Naive B cell (primary cell): ENCODE measurements at regions not wholly inside any gene's neighbourhood (a gene's known extent, or its start where the extent isn't known, plus 50 kb on each side); places are given as distances from the start of the nearest gene placed in this dataset.

Experiments used
- ATAC-seq, 2 donors: fragments of 150-1000 bp; cut with Tn5 transposase; 2 replicates each; pipeline ENCODE4 v1.10.0; 2021; ENCODE audit warnings: low read depth in 2 of 2, mild to moderate bottlenecking in 2 of 2, moderate library complexity in 2 of 2
- DNase-seq: peaks from one replicate; pipeline ENCODE4 v3.0.0; 2022
- H3K27ac Mint-ChIP-seq, 6 donors: one replicate each; pipeline ENCODE4 v1.8.0; 2020 to 2022; ENCODE audit warnings: mild to moderate bottlenecking in 6 of 6, mixed read lengths in 6 of 6, moderate library complexity in 5 of 6, inconsistent platforms in 2 of 6
- H3K27me3 Mint-ChIP-seq, 3 donors: one replicate each; pipeline ENCODE4 v1.8.0; 2021 to 2022; ENCODE audit warnings: mixed read lengths in 3 of 3, mild to moderate bottlenecking in 1 of 3
- H3K36me3 Mint-ChIP-seq, 2 donors: one replicate each; pipeline ENCODE4 v1.8.0; 2020 to 2022; ENCODE audit warnings: mixed read lengths in 2 of 2, inconsistent platforms in 1 of 2, mild to moderate bottlenecking in 1 of 2
- H3K4me1 Mint-ChIP-seq, 3 donors: one replicate each; pipeline ENCODE4 v1.8.0; 2020 to 2022; ENCODE audit warnings: mixed read lengths in 3 of 3, inconsistent platforms in 1 of 3, mild to moderate bottlenecking in 1 of 3, moderate library complexity in 1 of 3
- H3K4me3 Mint-ChIP-seq, 8 donors: one replicate each; pipeline ENCODE4 v1.8.0; 2020 to 2022; ENCODE audit warnings: mild to moderate bottlenecking in 8 of 8, mixed read lengths in 8 of 8, moderate library complexity in 8 of 8, inconsistent platforms in 2 of 8
- H3K9me3 Mint-ChIP-seq, 7 donors: one replicate each; pipeline ENCODE4 v1.8.0; 2020 to 2022; ENCODE audit warnings: mixed read lengths in 7 of 7, mild to moderate bottlenecking in 5 of 7, inconsistent platforms in 2 of 7, moderate library complexity in 1 of 7

DNA sequence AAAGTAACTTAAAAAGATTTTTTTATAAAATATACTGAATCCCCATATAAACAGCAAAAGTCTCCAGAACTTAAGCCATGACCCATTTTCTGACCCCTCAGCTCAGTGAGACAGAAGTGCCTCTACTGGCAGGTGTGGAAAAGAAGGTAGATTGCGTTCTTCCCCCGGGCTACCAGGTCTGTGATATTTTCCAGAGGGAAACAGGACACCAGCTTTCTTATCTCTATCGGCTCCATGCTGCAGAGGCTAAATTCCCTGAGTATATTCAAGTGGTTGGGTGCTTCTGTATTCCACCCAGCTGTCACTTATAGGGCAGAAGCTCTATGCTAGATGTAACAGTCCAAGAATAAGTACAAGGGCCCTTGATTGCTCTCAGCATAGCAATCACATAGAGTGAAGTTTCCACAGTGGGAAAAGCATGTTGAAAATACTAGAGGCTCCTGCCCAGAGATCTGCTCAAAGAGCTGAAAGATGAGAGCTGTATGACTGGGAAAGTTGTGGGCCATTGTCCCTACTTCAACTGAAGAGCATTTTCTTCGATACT, 687.3 kb downstream of the CDH11 start:
- no peak overlapping the region for H3K27ac Mint-ChIP-seq
- ATAC-seq: no peak

DNA sequence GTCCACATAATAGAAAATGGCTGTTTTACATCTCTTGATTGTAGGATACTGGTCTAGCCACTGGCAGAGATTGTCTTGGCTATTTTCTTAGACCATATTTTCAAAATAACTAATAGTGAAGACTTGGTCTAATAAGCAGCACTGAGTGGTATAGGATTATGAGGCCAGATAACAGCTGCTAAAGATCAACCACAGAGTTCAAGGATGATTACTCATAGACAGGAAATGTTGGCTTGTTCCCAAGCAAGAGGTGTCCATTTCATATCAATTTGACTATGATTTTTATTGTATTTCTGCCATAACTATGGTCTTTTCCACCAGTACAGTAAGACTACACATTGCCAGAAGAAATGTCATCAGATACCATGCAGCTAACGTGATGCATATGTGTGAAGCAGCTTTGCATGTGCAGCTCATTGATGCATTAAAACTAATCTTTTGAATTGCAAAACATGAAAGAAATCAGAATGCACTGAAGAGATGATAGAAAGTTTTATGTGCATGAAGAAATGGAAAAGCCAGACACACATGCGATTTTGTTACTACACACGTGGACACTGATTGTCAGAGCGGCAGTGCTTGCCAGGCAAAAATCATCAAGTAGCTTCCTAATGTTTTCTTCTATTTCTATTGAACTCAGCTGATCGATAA, 693.3 kb downstream of the CDH11 start:
- Mint-ChIP-seq H3K4me3 (no peak overlapping the region), H3K27me3 (no peaks in the 10 kb centered on the region), H3K36me3 (no peaks in the 10 kb centered on the region), H3K27ac (no peak overlapping the region), H3K4me1 (no peaks in the 10 kb centered on the region), H3K9me3 (peaks cover 8 to 24% (median 10%) of the 10 kb centered on the region in 7 donors)
- DNase-seq (no peak), ATAC-seq (no peak)

More for the DNA sequence above, 687.3 kb downstream of the CDH11 start:
- H3K4me3 Mint-ChIP-seq: no peak overlapping the region
- no peaks in the 10 kb centered on the region for H3K4me1 Mint-ChIP-seq
- H3K9me3 Mint-ChIP-seq: peaks cover 4 to 26% (median 11%) of the 10 kb centered on the region in 7 donors
- no peaks in the 10 kb centered on the region for H3K36me3 Mint-ChIP-seq
- H3K27me3 Mint-ChIP-seq: no peaks in the 10 kb centered on the region
- no peak for DNase-seq

DNA sequence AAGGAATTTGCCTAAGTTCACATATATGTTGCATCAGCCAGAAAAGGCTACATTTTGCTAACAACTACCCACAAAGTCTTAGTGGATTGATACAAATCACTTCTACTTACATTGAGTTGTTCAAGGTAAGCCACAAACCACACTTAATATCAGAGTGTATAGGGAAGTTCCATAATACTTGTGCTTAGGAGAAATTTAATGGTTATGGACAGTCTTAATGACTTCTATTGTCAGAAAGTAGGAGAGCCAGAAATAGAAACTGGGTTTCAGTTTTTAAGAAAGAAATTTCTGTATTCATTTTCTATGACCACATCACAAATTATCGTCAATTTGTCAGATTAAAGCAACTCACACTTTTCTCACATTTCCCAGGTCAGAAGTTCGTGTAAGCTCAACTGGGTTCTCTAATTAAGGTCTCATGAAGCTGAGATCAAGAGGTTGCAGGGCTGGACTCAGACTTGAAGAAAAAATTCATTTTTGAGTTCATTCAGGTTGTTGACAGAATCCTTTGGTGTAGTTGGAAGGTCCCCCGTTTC, 695.7 kb downstream of the CDH11 start:
- Mint-ChIP-seq H3K9me3 (peaks cover 2 to 21% (median 7%) of the 10 kb centered on the region in 7 donors), H3K27me3 (no peaks in the 10 kb centered on the region), H3K4me1 (no peaks in the 10 kb centered on the region), H3K4me3 (no peak overlapping the region), H3K36me3 (no peaks in the 10 kb centered on the region), H3K27ac (no peak overlapping the region)
- DNase-seq: no peak
- no peak for ATAC-seq

DNA sequence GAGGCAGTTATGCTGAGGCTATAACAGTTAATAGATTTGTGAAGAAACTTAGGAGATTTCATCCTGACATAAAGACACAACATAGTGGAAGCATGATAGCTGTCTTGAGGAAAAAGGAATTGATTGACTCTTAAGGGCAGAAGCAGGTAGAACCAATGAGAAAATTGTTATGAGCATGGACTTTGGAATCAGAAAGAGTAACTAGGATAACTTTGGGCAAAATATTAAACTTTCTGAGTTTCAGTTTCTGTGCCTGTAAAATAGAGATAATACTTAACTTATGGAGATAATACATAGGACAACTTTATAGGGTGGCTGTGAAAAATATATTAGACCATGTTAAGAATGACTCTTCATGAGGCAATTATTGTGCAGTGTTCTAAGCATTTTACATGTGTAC, 696.5 kb downstream of the CDH11 start:
- peaks cover 0 to 23% (median 4%) of the 10 kb centered on the region in 7 donors for H3K9me3 Mint-ChIP-seq
- H3K4me3 Mint-ChIP-seq: no peak overlapping the region
- no peak for ATAC-seq

DNA sequence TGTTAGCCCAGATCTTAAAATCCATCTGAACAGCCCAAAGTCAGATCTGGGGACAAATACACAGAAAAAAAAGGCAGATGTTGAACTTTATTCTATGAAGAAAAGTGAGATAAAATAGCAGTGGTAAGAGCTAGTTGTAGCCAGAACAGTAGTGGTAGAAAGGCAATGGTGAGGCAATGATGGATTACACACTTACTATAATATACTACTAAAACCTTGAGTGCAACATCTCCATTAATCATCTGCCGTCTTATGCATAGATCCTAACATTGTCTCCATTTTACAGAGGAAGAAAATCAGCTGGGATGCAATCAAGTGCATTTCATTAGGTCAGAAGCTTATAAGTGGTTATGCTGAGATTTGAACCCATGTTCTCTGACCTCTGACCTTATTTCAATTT, 699.6 kb downstream of the CDH11 start:
- DNase-seq (no peak), ATAC-seq (no peak)
- no peaks in the 10 kb centered on the region for H3K27me3 Mint-ChIP-seq
- no peak overlapping the region for H3K27ac Mint-ChIP-seq
- no peaks in the 10 kb centered on the region for H3K36me3 Mint-ChIP-seq
- H3K9me3 Mint-ChIP-seq: peaks cover 0 to 23% (median 7%) of the 10 kb centered on the region in 7 donors
- no peak overlapping the region for H3K4me3 Mint-ChIP-seq
- H3K4me1 Mint-ChIP-seq: no peaks in the 10 kb centered on the region

More for the DNA sequence above, 696.5 kb downstream of the CDH11 start:
- Mint-ChIP-seq H3K27ac (no peak overlapping the region), H3K27me3 (no peaks in the 10 kb centered on the region), H3K4me1 (no peaks in the 10 kb centered on the region), H3K36me3 (no peaks in the 10 kb centered on the region)
- no peak for DNase-seq

DNA sequence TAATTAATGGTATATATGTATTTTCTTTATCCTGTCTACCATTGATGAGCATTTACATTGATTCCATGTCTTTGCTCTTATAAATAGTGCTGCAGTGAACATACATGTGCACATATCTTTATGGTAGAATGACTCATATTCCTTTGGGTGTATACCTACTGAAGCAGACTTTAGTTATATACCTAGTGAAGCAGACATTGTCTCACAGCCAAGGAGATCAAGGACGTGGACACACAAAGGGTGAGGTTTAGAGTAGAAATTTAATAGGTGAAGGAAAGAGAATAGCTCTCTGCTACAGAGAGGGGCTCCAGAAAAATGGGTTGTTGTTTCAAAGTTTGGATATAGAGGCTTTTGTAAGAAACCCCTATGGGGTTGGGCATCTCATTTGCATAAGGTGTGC, 700.3 kb downstream of the CDH11 start:
- Mint-ChIP-seq H3K36me3 (no peaks in the 10 kb centered on the region), H3K27ac (no peak overlapping the region), H3K4me1 (no peaks in the 10 kb centered on the region), H3K27me3 (no peaks in the 10 kb centered on the region), H3K9me3 (peaks cover 0 to 23% (median 7%) of the 10 kb centered on the region in 7 donors), H3K4me3 (no peak overlapping the region)
- no peak for DNase-seq
- no peak for ATAC-seq

DNA sequence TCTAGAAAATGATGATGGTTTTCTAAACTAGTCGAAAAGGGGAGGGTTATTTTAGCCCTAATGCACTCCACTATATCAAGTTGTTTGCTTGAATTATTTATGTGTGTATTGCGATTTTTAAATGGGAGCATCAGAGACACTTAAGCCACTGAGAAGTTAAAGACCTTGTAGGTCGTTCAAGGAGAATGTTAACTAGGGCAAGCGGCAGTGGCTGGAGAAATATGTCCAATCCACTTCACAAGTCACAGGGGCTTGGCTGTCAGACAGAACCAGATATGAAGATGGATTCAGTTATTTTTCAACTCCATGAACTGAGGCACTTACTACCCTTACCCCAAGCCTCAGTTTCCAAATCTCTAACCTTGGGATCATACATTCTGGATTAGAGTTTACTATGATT, 702.0 kb downstream of the CDH11 start:
- Mint-ChIP-seq H3K27ac (no peak overlapping the region), H3K27me3 (no peaks in the 10 kb centered on the region), H3K9me3 (peaks cover 0 to 23% (median 7%) of the 10 kb centered on the region in 7 donors), H3K4me1 (no peaks in the 10 kb centered on the region), H3K4me3 (no peak overlapping the region), H3K36me3 (no peaks in the 10 kb centered on the region)
- no peak for ATAC-seq
- DNase-seq: no peak

DNA sequence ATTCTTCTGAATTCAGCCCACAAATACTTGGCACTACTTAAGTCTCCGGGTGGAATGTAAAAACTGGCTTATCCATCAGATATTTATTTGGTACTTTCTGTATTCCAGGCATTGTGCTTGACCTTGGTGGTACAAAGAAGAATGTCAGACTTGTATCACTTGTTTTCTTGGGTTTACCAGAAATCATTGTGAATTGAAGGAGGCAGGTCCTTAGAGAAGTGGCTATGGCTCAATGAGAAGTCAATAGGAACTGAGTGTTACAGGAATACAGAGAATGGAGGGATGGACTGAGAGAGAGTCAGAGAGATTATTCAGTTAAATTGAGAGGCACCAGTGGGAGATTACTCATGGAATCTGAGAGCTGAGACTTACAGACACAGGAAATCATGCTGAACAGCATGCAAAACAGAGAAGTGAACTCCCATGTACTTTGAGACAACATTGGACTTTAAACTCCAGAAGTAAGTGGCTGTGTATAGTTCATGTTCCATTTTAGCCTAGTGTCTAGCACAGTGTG, 704.1 kb downstream of the CDH11 start:
- Mint-ChIP-seq H3K4me1 (no peaks in the 10 kb centered on the region), H3K27ac (no peak overlapping the region), H3K27me3 (no peaks in the 10 kb centered on the region), H3K9me3 (peaks cover 0 to 15% (median 5%) of the 10 kb centered on the region in 7 donors), H3K36me3 (no peaks in the 10 kb centered on the region), H3K4me3 (no peak overlapping the region)
- DNase-seq (no peak), ATAC-seq (no peak)

DNA sequence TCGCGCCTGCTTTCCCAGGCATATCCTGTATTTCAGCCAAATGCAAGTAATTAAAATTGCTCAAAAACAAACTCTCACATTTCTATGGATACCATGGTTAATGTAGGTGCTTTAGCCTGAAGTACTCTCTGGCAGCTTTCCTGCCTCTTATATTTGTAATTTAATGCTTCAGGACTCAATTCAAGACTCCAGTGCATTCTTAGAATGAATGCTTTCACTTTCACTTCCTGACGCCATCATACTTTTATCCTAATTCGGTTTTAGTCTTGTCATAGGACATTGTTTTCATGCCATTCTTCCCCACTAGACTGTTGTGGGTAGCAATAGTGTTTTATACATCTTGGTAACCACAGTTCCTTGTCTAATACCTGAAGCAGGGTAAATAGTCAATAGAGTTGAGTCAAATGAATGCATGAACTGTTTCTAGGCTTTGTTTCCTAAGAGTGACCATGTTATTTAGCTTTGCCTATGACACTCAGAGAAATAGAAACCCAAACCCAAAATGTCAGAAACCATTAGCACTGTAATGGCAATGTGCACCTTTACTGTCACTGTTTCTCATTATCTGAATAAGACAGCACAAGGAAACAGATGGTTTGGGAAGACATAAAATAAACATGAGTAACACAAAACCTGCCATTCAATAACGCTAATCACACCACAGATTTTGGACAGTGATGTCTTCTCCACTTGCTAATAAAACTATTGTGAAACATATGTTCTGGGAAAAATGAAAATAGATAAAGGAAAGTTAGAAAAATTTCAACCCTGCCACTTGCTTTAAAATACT, 705.5 kb downstream of the CDH11 start:
- no peak overlapping the region for H3K4me3 Mint-ChIP-seq
- no peaks in the 10 kb centered on the region for H3K4me1 Mint-ChIP-seq
- ATAC-seq (no peak), DNase-seq (no peak)
- H3K27ac Mint-ChIP-seq: no peak overlapping the region
- H3K36me3 Mint-ChIP-seq: no peaks in the 10 kb centered on the region
- no peaks in the 10 kb centered on the region for H3K27me3 Mint-ChIP-seq
- peaks cover 0 to 15% (median 8%) of the 10 kb centered on the region in 7 donors for H3K9me3 Mint-ChIP-seq

DNA sequence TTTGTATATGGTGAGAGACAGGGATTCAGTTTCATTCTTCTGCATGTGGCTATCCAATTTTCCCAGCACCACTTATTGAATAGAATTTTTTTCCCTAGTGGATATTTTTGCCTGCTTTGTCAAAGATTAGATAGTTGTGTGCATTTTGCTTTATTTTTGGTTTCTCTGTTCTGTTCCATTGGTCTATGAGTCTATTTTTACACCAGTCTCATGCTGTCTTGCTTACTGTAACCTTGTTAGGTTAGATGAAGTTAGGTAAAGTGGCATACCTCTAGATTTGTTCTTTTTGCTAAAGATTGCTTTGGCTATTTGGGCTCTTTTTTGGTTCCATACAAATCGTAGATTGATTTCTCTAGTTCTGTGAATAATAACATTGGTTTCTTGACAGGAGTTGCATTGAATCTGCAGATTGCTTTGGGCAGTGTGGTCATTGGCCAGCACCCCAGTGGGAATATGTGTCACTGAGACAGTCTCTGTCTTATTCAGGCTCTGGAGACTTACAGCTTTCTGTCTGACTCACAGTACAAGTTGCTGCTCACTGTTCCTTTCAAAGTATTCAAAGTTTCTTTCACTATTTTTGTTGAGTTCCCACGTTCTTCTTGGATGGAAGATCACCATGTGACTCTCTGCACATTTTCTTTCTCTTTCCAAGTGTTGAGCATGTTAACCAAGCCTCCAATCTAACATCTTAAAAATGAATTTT, 709.1 kb downstream of the CDH11 start:
- no peaks in the 10 kb centered on the region for H3K36me3 Mint-ChIP-seq

DNA sequence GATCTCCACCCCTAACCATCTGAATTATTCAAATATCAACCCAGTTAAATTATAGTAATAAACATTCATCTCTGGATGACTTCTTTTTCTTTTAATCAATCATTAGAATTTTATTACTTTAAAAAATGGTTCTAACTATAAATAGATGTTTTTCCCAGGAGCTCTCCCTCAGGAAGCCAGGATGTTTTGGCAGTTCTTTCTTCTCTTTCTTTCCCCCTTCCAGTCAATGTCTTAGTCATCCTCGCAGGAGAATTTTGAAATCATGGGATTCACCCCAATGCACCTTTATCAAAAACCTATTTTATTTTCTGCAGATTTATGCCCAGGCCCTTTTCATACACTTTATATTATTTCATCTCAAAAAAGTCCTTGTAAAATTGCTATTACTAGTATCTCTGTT, 711.6 kb downstream of the CDH11 start:
- ATAC-seq (no peak), DNase-seq (no peak)
- Mint-ChIP-seq H3K36me3 (no peaks in the 10 kb centered on the region), H3K27ac (no peak overlapping the region), H3K4me1 (no peaks in the 10 kb centered on the region), H3K4me3 (no peak overlapping the region), H3K27me3 (no peaks in the 10 kb centered on the region), H3K9me3 (peaks cover 0 to 11% (median 7%) of the 10 kb centered on the region in 7 donors)

More for the DNA sequence above, 709.1 kb downstream of the CDH11 start:
- Mint-ChIP-seq H3K27me3 (no peaks in the 10 kb centered on the region), H3K9me3 (peaks cover 0 to 13% (median 11%) of the 10 kb centered on the region in 7 donors), H3K4me3 (no peak overlapping the region), H3K4me1 (no peaks in the 10 kb centered on the region), H3K27ac (no peak overlapping the region)
- DNase-seq (no peak), ATAC-seq (no peak)

DNA sequence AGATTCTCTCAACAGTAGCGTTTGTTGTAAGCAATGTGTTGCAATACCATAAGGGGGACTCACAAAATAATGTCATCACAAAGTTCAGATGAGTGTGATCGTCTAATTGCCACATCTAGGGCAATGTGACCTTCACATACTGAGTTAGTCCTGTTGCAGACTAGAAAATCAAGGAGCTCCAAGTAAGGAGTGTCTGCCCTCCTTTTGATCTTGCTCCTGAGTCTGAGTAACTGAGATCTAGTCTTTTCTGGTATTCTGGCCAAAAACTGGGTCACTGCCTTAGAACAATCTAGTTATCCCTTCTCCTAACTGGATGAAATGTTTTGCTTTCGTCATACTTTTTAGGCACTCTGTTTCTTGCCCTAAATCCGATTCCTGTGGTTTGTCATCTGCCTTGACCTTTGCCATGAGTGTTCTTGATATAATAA, 712.1 kb downstream of the CDH11 start:
- no peak for DNase-seq
- peaks cover 0 to 11% (median 6%) of the 10 kb centered on the region in 7 donors for H3K9me3 Mint-ChIP-seq
- H3K27me3 Mint-ChIP-seq: no peaks in the 10 kb centered on the region
- H3K4me3 Mint-ChIP-seq: no peak overlapping the region
- H3K4me1 Mint-ChIP-seq: no peaks in the 10 kb centered on the region
- H3K27ac Mint-ChIP-seq: no peak overlapping the region
- no peaks in the 10 kb centered on the region for H3K36me3 Mint-ChIP-seq
- no peak for ATAC-seq

DNA sequence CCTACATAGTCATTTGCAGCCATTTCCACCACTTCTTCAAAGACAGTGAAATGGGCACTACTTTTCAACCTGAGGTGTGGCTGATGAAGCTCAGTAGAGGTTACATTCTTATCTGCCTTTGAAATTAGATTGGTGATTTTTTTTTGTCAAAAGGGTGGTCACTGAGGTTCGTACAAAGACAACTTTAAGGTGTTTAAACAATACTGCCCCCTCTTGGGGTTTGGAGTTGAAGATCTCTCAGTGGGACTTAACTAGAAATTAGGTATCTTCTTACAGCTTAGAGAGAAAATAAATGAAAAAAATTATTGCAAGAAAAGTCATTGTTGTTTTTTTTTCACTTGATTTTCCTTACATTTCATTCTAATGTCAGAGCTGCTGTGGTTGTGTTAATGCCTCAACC, 713.2 kb downstream of the CDH11 start:
- Mint-ChIP-seq H3K9me3 (peaks cover 0 to 11% (median 6%) of the 10 kb centered on the region in 7 donors), H3K27ac (no peak overlapping the region)
- ATAC-seq: no peak

More for the DNA sequence above, 713.2 kb downstream of the CDH11 start:
- DNase-seq: no peak
- H3K27me3 Mint-ChIP-seq: no peaks in the 10 kb centered on the region
- H3K4me1 Mint-ChIP-seq: no peaks in the 10 kb centered on the region
- H3K36me3 Mint-ChIP-seq: no peaks in the 10 kb centered on the region
- no peak overlapping the region for H3K4me3 Mint-ChIP-seq
